ENCODE measurements at regions not wholly inside any gene's neighbourhood (a gene's known extent, or its start where the extent isn't known, plus 50 kb on each side); places are given as distances from the start of the nearest gene placed in this dataset.

DNA sequence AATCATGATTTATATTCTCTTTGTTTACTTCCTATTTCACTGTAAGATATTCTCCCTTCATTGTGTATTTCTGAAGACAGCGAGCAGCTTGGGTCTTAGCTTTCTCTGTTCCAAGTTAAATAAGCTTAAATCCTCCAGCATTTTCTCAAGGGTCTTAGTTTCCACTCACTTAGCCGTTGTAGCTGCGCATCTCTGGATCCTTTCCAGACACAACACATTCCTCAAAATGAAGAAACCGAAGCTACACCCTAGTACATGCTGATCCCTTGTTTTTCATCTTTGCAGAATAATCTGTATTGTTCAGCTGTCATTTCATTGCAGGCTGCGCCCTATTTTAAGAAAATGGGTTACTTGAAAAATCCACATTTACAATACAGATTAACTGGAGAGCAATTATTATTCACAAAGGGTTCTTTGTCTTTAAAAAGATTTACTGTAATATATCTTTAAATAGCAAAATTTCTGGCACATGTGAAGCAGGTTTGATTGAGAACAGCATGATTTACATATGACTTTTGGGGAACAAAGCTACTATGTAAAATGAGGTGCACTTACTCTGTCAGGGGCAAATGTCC lies 375.8 kb downstream of the QKI start:
- no peak for TF ChIP-seq FOXP2 (optimal IDR thresholded peaks at IDR 0.05; ENCODE audit: borderline replicate concordance, extremely low read depth, extremely low read length, insufficient read depth)
- TF ChIP-seq TAF1 (IDR thresholded peaks at IDR 0.05; ENCODE audit: borderline replicate concordance, insufficient read depth, low read length) = no peak
- TF ChIP-seq, protein P1, sequence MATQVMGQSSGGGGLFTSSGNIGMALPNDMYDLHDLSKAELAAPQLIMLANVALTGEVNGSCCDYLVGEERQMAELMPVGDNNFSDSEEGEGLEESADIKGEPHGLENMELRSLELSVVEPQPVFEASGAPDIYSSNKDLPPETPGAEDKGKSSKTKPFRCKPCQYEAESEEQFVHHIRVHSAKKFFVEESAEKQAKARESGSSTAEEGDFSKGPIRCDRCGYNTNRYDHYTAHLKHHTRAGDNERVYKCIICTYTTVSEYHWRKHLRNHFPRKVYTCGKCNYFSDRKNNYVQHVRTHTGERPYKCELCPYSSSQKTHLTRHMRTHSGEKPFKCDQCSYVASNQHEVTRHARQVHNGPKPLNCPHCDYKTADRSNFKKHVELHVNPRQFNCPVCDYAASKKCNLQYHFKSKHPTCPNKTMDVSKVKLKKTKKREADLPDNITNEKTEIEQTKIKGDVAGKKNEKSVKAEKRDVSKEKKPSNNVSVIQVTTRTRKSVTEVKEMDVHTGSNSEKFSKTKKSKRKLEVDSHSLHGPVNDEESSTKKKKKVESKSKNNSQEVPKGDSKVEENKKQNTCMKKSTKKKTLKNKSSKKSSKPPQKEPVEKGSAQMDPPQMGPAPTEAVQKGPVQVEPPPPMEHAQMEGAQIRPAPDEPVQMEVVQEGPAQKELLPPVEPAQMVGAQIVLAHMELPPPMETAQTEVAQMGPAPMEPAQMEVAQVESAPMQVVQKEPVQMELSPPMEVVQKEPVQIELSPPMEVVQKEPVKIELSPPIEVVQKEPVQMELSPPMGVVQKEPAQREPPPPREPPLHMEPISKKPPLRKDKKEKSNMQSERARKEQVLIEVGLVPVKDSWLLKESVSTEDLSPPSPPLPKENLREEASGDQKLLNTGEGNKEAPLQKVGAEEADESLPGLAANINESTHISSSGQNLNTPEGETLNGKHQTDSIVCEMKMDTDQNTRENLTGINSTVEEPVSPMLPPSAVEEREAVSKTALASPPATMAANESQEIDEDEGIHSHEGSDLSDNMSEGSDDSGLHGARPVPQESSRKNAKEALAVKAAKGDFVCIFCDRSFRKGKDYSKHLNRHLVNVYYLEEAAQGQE (IDR thresholded peaks at IDR 0.05; ENCODE audit: insufficient read depth in 1 of 2, low read depth in 2 of 2, low read length in 2 of 2) = no peak
- no peak for TF ChIP-seq SIN3A (IDR thresholded peaks at IDR 0.05; ENCODE audit: borderline replicate concordance, insufficient read depth, low read length)
- no peak for TF ChIP-seq POLR2AphosphoS5 (IDR thresholded peaks at IDR 0.05; ENCODE audit: low read depth, low read length)

DNA sequence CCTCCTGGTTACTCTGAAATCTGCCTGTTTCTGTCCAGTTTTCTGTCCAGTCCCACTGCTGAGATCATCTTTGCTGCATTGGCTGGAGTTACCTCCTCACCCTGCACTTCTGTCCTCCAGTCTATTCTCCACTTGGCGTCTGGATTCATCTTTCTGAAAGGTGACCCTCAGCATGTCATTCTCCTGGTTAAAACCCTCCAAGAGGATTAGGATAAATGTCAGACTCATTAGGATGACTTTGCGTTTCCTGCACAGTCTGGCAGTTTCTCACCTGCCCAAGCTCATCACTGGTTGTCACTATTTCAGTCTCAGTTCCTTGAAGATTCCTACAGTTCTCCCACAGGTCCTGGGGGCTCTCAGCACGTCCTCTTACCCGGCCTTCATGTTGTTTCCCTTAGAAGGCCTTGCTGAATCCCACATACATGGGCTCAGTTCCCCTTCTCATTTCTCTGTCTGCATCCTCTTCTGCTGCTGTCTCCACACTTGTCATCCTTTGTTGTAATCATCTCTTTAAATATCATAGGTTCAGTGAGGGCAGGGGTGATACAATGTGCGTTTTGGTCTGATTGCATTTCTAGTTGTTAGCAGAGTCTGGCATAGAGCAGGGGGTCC lies 374.8 kb downstream of the QKI start:
- TF ChIP-seq FOXP2 (optimal IDR thresholded peaks at IDR 0.05; ENCODE audit: borderline replicate concordance, extremely low read depth, extremely low read length, insufficient read depth) (no peak), POLR2AphosphoS5 (IDR thresholded peaks at IDR 0.05; ENCODE audit: low read depth, low read length) (no peak), SIN3A (IDR thresholded peaks at IDR 0.05; ENCODE audit: borderline replicate concordance, insufficient read depth, low read length) (no peak), TAF1 (IDR thresholded peaks at IDR 0.05; ENCODE audit: borderline replicate concordance, insufficient read depth, low read length) (no peak)
- TF ChIP-seq, protein P1 (IDR thresholded peaks at IDR 0.05; ENCODE audit: insufficient read depth in 1 of 2, low read depth in 2 of 2, low read length in 2 of 2) = no peak

DNA sequence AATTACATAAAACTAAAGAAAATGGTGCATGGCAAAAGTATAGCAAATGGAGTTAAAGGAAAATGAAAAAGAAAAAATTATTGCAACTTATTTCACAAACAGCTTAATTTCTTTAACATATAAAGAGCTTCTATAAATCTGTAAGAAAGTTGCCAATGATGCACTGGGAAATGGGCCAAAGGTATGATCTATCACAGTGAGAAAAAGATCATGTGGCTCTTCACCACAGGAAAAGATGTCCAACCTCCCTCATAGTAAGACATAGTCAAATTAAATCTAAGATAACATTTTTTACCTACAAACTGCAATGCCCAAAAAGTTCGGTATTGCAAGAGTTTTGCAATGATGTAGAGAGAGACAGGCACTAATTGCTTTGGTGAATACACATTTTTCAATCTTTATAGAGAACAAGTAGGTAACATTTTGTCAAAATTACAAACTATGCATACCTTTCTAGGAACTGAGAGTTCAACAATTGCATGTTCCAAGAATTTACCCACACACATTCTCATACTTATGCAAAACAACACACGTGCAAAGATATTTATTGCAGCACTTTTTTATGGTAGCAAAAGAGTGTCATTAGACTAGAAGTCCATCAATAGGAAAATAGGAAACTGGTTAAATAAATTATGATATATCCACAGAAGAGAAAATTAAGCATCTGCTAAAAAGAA lies 372.6 kb downstream of the QKI start:
- TF ChIP-seq TAF1 (IDR thresholded peaks at IDR 0.05; ENCODE audit: borderline replicate concordance, insufficient read depth, low read length) (no peak), FOXP2 (optimal IDR thresholded peaks at IDR 0.05; ENCODE audit: borderline replicate concordance, extremely low read depth, extremely low read length, insufficient read depth) (no peak), POLR2AphosphoS5 (IDR thresholded peaks at IDR 0.05; ENCODE audit: low read depth, low read length) (no peak), SIN3A (IDR thresholded peaks at IDR 0.05; ENCODE audit: borderline replicate concordance, insufficient read depth, low read length) (no peak)
- TF ChIP-seq, protein P1 (IDR thresholded peaks at IDR 0.05; ENCODE audit: insufficient read depth in 1 of 2, low read depth in 2 of 2, low read length in 2 of 2) = no peak

DNA sequence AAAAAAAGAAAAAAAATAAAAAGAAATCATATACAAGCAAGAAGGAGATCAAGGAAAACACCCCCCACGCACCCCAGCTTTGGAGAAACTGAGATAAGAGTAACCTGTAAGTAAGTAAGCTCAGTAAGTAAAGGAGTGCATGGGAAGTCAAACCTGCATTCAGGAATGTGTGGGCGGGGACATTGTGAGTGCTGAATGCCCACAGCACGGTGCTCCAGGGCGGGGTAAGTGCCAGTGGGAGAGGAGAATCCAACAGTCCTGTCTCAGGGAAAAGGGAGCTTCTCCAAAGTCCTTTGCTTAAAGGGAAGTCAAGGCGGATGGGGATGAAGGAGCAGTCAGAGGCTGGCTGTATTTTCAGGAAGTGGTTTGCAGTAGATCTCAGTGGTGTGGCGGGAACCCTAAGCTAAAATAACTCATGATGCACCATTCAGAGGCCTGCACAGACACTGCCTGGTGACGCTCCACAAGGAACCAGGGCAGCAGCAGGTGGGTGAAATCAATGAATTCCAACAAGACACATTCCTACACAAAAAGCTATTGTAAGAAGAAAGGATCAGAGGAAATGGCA lies 368.0 kb downstream of the QKI start:
- no peak for TF ChIP-seq POLR2AphosphoS5 (IDR thresholded peaks at IDR 0.05; ENCODE audit: low read depth, low read length)
- TF ChIP-seq, protein P1 (IDR thresholded peaks at IDR 0.05; ENCODE audit: insufficient read depth in 1 of 2, low read depth in 2 of 2, low read length in 2 of 2) = no peak
- no peak for TF ChIP-seq TAF1 (IDR thresholded peaks at IDR 0.05; ENCODE audit: borderline replicate concordance, insufficient read depth, low read length)
- TF ChIP-seq FOXP2 (optimal IDR thresholded peaks at IDR 0.05; ENCODE audit: borderline replicate concordance, extremely low read depth, extremely low read length, insufficient read depth) = no peak
- no peak for TF ChIP-seq SIN3A (IDR thresholded peaks at IDR 0.05; ENCODE audit: borderline replicate concordance, insufficient read depth, low read length)
